AG04450 (cell line): ENCODE measurements at regions not wholly inside any gene's neighbourhood (a gene's known extent, or its start where the extent isn't known, plus 50 kb on each side); places are given as distances from the start of the nearest gene placed in this dataset.
"Not testable (repeated sequence)": the region's sequence is repeated elsewhere in the genome, so short reads cannot be mapped to it uniquely, and the experiment has no call there.

Source experiments
- CTCF ChIA-PET: fragments of 300-600, 350-600 bp; formaldehyde crosslinking; extraction: SDS; loops from one replicate; lab custom pipeline; 2022; ENCODE audit warnings: antibody characterized with exemption, inconsistent platforms; lab: Charles Lee
- POLR2A ChIA-PET: fragments of 350-600 bp; formaldehyde crosslinking; extraction: SDS; loops from one replicate; lab custom pipeline; 2021; ENCODE audit warnings: antibody characterized with exemption, inconsistent platforms; lab: Yijun Ruan, JAX
- DNase-seq: peaks from one replicate; pipeline ENCODE4 v3.0.0-alpha.2; 2011; ENCODE audit warnings: low read depth, low spot score
- H3K27ac ChIP-seq: one replicate; pipeline ENCODE4 v1.5.1; 2012; ENCODE audit warnings: low read depth, low read length, control low read depth
- H3K27me3 ChIP-seq: one replicate; pipeline ENCODE4 v1.6.0; 2012; ENCODE audit warnings: low read length; ENCODE audit not compliant: control insufficient read depth, insufficient read depth
- H3K4me3 ChIP-seq: 2 replicates; pipeline ENCODE4 v1.5.1; 2011; ENCODE audit warnings: mild to moderate bottlenecking, low read depth, low read length, control low read depth
- H3K9me3 ChIP-seq: 2 replicates; pipeline ENCODE4 v1.5.1; 2012; ENCODE audit warnings: low read length; ENCODE audit not compliant: control insufficient read depth, insufficient read depth
- CTCF ChIP-seq: IDR thresholded peaks from 2 replicates; pipeline ENCODE4 v1.5.1; 2011; ENCODE audit warnings: low read depth, low read length, control low read depth, inconsistent platforms

GRCh38 chr10:63683686-63684085 lies 162.5 kb downstream of the REEP3 start:
- no peak for TF ChIP-seq CTCF
- ChIA-PET POLR2A (no interaction called here), CTCF (interaction anchor here (1.4 kb wide), 1 partner anchor 14 kb away, joined by 3 read pairs; no protein-coding TSS in a partner anchor)

GRCh38 chr10:63684257-63684936 lies 163.2 kb downstream of the REEP3 start:
- Histone ChIP-seq H3K4me3 (no peak overlapping the region), H3K9me3 (no peaks in the 10 kb centered on the region), H3K27ac (no peak overlapping the region), H3K27me3 (no peaks in the 10 kb centered on the region)
- no peak for TF ChIP-seq CTCF
- CTCF ChIA-PET: no interaction called here
- DNase-seq: no peak
- POLR2A ChIA-PET: no interaction called here

More at GRCh38 chr10:63683686-63684085, 162.5 kb downstream of the REEP3 start:
- H3K9me3 ChIP-seq: no peaks in the 10 kb centered on the region
- DNase-seq: no peak
- H3K27ac ChIP-seq: no peak overlapping the region
- no peak overlapping the region for H3K4me3 ChIP-seq
- no peaks in the 10 kb centered on the region for H3K27me3 ChIP-seq

- H3K4me3 ChIP-seq: no peak overlapping the region
- no peak for TF ChIP-seq CTCF
- DNase-seq: no peak
- H3K27ac ChIP-seq: no peak overlapping the region
- ChIA-PET POLR2A (no interaction called here), CTCF (interaction anchor here (0.8 kb wide), 1 partner anchor 871 kb away, joined by 3 read pairs; no protein-coding TSS in a partner anchor)
- no peaks in the 10 kb centered on the region for H3K9me3 ChIP-seq
- no peaks in the 10 kb centered on the region for H3K27me3 ChIP-seq
Measured at GRCh38 chr10:63689768-63690167, 168.6 kb downstream of the REEP3 start.

- TF ChIP-seq CTCF: no peak
- no peaks in the 10 kb centered on the region for H3K27me3 ChIP-seq
- H3K27ac ChIP-seq: no peak overlapping the region
- ChIA-PET POLR2A (no interaction called here), CTCF (no interaction called here)
- no peak overlapping the region for H3K4me3 ChIP-seq
- no peaks in the 10 kb centered on the region for H3K9me3 ChIP-seq
- no peak for DNase-seq
Measured at GRCh38 chr10:63692220-63692896, 171.2 kb downstream of the REEP3 start.

- H3K4me3 ChIP-seq, DNase-seq, H3K27me3 ChIP-seq, CTCF ChIA-PET, H3K27ac ChIP-seq, POLR2A ChIA-PET, H3K9me3 ChIP-seq: not testable (repeated sequence)
Measured at GRCh38 chr10:63693021-63693420, 171.8 kb downstream of the REEP3 start.
